HCT116 (cell line): ENCODE measurements at regions not wholly inside any gene's neighbourhood (a gene's known extent, or its start where the extent isn't known, plus 50 kb on each side); places are given as distances from the start of the nearest gene placed in this dataset.

ENCODE experiments used
- ATAC-seq: fragments of 200-7000 bp; cut with Tn5 transposase; 2 replicates; pipeline ENCODE4 v1.9.1; 2020; ENCODE audit warnings: mild to moderate bottlenecking, moderate library complexity
- BruUV-seq: library from RNA; stranded (reverse); fragments of 400-500 nt; replicated peaks from 2 replicates; lab custom pipeline; 2021; lab: Mats Ljungman, UMichigan
- CTCF ChIA-PET: fragments of 300-600 bp; sonication (Branson Sonifier 250); formaldehyde crosslinking; loops from one replicate; lab custom pipeline; 2021; ENCODE audit warnings: antibody characterized with exemption; lab: Charles Lee
- POLR2A ChIA-PET: fragments of 300-600, 350-600 bp; sonication (Branson Sonifier 250); formaldehyde crosslinking; loops from one replicate; lab custom pipeline; 2021; ENCODE audit warnings: antibody characterized with exemption; lab: Charles Lee
- RAD21 ChIA-PET, 2 experiments: fragments of 300-600 bp; sonication (Branson Sonifier 250); formaldehyde crosslinking; loops; one replicate each; lab custom pipeline; 2023; ENCODE audit warnings: low total read pairs in 2 of 2; ENCODE audit not compliant: uncharacterized antibody in 2 of 2, unreplicated experiment in 2 of 2, low non-redundant PET in 1 of 2; lab: Charles Lee
- DNase-seq: peaks from one replicate; pipeline ENCODE4 v3.0.0-alpha.2; 2010; ENCODE audit warnings: low read depth, low spot score
- H2AFZ ChIP-seq: fragments of 200-600 bp; shearing (Covaris generic), sonication (generic); 2 replicates; pipeline ENCODE4 v1.6.1; 2017; ENCODE audit warnings: low read depth, mixed run types, mixed read lengths, antibody characterized with exemption, low read length; ENCODE audit not compliant: poor library complexity, severe bottlenecking
- H3K27ac ChIP-seq: 2 replicates; pipeline ENCODE4 v1.5.1; 2012; ENCODE audit warnings: low read depth, low read length
- H3K27me3 ChIP-seq: fragments of 200-600 bp; sonication (generic); 2 replicates; pipeline ENCODE4 v1.6.1; 2016; ENCODE audit warnings: mixed run types, low read length, mixed read lengths; ENCODE audit not compliant: insufficient read depth
- H3K36me3 ChIP-seq, 2 experiments: fragments of 200-500 bp in 1 of 2; fragments of 200-600 bp in 1 of 2; sonication (Bioruptor generic) in 1 of 2; sonication (generic) in 1 of 2; 2 replicates each; pipeline versions ENCODE4 v1.5.1 to v1.6.1; 2014 to 2016; ENCODE audit warnings: low read length in 2 of 2, inconsistent platforms in 1 of 2, mixed read lengths in 1 of 2, mixed run types in 1 of 2; ENCODE audit not compliant: insufficient read depth in 2 of 2, control insufficient read depth in 1 of 2
- H3K4me1 ChIP-seq, 2 experiments: fragments of 200-600 bp in 1 of 2; sonication (generic) in 1 of 2; 2 replicates each; pipeline versions ENCODE4 v1.5.1 to v1.6.1; 2012 to 2017; ENCODE audit warnings: low read length in 2 of 2, inconsistent platforms in 1 of 2, mild to moderate bottlenecking in 1 of 2, mixed read lengths in 1 of 2, mixed run types in 1 of 2, moderate library complexity in 1 of 2; ENCODE audit not compliant: insufficient read depth in 2 of 2, control insufficient read depth in 1 of 2
- H3K4me2 ChIP-seq: fragments of 200-600 bp; sonication (generic); 2 replicates; pipeline ENCODE4 v1.6.1; 2017; ENCODE audit warnings: mixed run types, low read length, mixed read lengths
- H3K4me3 ChIP-seq, 2 experiments: fragments of 200-600 bp in 1 of 2; sonication (generic) in 1 of 2; replicated peaks in 1 of 2; 2 replicates each; pipeline ENCODE4 v1.5.1; 2011 to 2016; ENCODE audit warnings: low read length in 2 of 2, control low read depth in 1 of 2, low read depth in 1 of 2, mild to moderate bottlenecking in 1 of 2, mixed read lengths in 1 of 2, mixed run types in 1 of 2
- H3K79me2 ChIP-seq: fragments of 200-600 bp; sonication (generic); 2 replicates; pipeline ENCODE4 v1.6.1; 2017; ENCODE audit warnings: mild to moderate bottlenecking, mixed run types, low read length, moderate library complexity, mixed read lengths; ENCODE audit not compliant: insufficient read depth
- H3K9ac ChIP-seq: fragments of 200-600 bp; sonication (generic); 2 replicates; pipeline ENCODE4 v1.6.1; 2016; ENCODE audit warnings: low read length, mixed read lengths
- H3K9me2 ChIP-seq: fragments of 200-600 bp; sonication (generic), shearing (Covaris generic); 2 replicates; pipeline ENCODE4 v1.6.1; 2017; ENCODE audit warnings: mixed run types, mild to moderate bottlenecking, moderate library complexity; ENCODE audit not compliant: insufficient read depth
- H3K9me3 ChIP-seq, 2 experiments: fragments of 200-500 bp in 1 of 2; fragments of 200-600 bp in 1 of 2; sonication (Bioruptor generic) in 1 of 2; sonication (generic) in 1 of 2; 2 replicates each; pipeline ENCODE4 v1.6.1; 2014 to 2017; ENCODE audit warnings: low read length in 2 of 2, mixed read lengths in 2 of 2, inconsistent platforms in 1 of 2, low read depth in 1 of 2, mild to moderate bottlenecking in 1 of 2, mixed run types in 1 of 2, moderate library complexity in 1 of 2; ENCODE audit not compliant: control insufficient read depth in 1 of 2, insufficient read depth in 1 of 2
- H4K20me1 ChIP-seq: fragments of 200-600 bp; sonication (generic), shearing (Covaris generic); 2 replicates; pipeline ENCODE4 v1.6.1; 2017; ENCODE audit warnings: mixed run types, mild to moderate bottlenecking, moderate library complexity; ENCODE audit not compliant: insufficient read depth
- ATF3 ChIP-seq: IDR thresholded peaks from 2 replicates; pipeline ENCODE4 v1.6.1; 2012
- CBX3 ChIP-seq: IDR thresholded peaks from 2 replicates; pipeline ENCODE4 v1.6.1; 2012; ENCODE audit warnings: low read depth
- CTCF ChIP-seq, 3 experiments: fragments of 200-600 bp in 1 of 3; sonication (generic) in 1 of 3; IDR thresholded peaks in 2 of 3; conservative IDR thresholded peaks in 1 of 3; 2 replicates each; pipeline ENCODE4 v1.5.1; 2012 to 2017; ENCODE audit warnings: low read depth in 2 of 3, low read length in 2 of 3, antibody characterized with exemption in 1 of 3, borderline replicate concordance in 1 of 3, control low read depth in 1 of 3, mild to moderate bottlenecking in 1 of 3, mixed read lengths in 1 of 3, mixed run types in 1 of 3, moderate library complexity in 1 of 3; ENCODE audit not compliant: insufficient read depth in 1 of 3
- EGR1 ChIP-seq: IDR thresholded peaks from 2 replicates; pipeline ENCODE4 v1.6.1; 2012; ENCODE audit warnings: low read depth
- EZH2phosphoT487 ChIP-seq: fragments of 200-600 bp; IDR thresholded peaks from 2 replicates; pipeline ENCODE4 v1.6.1; 2018; ENCODE audit warnings: antibody characterized with exemption, borderline replicate concordance
- JUND ChIP-seq: IDR thresholded peaks from 2 replicates; pipeline ENCODE4 v1.6.1; 2012
- MAX ChIP-seq: IDR thresholded peaks from 2 replicates; pipeline ENCODE4 v1.6.1; 2012
- POLR2A ChIP-seq: IDR thresholded peaks from 2 replicates; pipeline ENCODE4 v1.7.0; 2011; ENCODE audit warnings: borderline replicate concordance; ENCODE audit not compliant: insufficient read depth, insufficient read length; ENCODE audit errors: extremely low read depth
- SIN3A ChIP-seq: IDR thresholded peaks from 2 replicates; pipeline ENCODE4 v1.6.1; 2012; ENCODE audit warnings: low read depth
- SP1 ChIP-seq: IDR thresholded peaks from 2 replicates; pipeline ENCODE4 v1.6.1; 2012; ENCODE audit warnings: low read depth
- SRF ChIP-seq: IDR thresholded peaks from 2 replicates; pipeline ENCODE4 v1.6.1; 2012; ENCODE audit warnings: low read depth
- YY1 ChIP-seq: IDR thresholded peaks from 2 replicates; pipeline ENCODE4 v1.6.1; 2011; ENCODE audit warnings: low read length, low read depth, moderate library complexity, mild to moderate bottlenecking; ENCODE audit not compliant: insufficient replicate concordance; ENCODE audit errors: extremely low read depth
- ZBTB33 ChIP-seq: IDR thresholded peaks from 2 replicates; pipeline ENCODE4 v1.6.1; 2011; ENCODE audit warnings: mild to moderate bottlenecking, low read length, moderate library complexity; ENCODE audit not compliant: insufficient replicate concordance; ENCODE audit errors: extremely low read depth
- intact Hi-C: fragments of 100-400 bp; cut with micrococcal nuclease; formaldehyde crosslinking; loops from 2 replicates; pipeline ENCODE4 v1.10.0; 2022

- H3K36me3 ChIP-seq = no peaks in the 10 kb centered on the region
- no peaks in the 10 kb centered on the region for H4K20me1 ChIP-seq
- DNase-seq (no peak), ATAC-seq (no peak)
- peaks cover 4 to 28% of the 10 kb centered on the region in 2 experiments; a peak in 2 of 4 replicates for H3K9me3 ChIP-seq
- no peak overlapping the region for H3K9ac ChIP-seq
- no peak overlapping the region for H2AFZ ChIP-seq
- no peaks in the 10 kb centered on the region for H3K27me3 ChIP-seq
- no peak overlapping the region for H3K4me3 ChIP-seq
- H3K4me2 ChIP-seq = no peak overlapping the region
- BruUV-seq = no TSS peak
- ChIA-PET RAD21 (no interaction called here), CTCF (no interaction called here), POLR2A (no interaction called here)
- H3K4me1 ChIP-seq = no peaks in the 10 kb centered on the region
- H3K79me2 ChIP-seq = no peaks in the 10 kb centered on the region
- H3K9me2 ChIP-seq = no peaks in the 10 kb centered on the region
- intact Hi-C loops = no loop called here
- H3K27ac ChIP-seq = no peak overlapping the region
- TF ChIP-seq JUND (no peak), SP1 (no peak), CBX3 (no peak), SRF (no peak), ZBTB33 (no peak), CTCF (IDR thresholded peaks at IDR 0.05 in 2 of 3, conservative IDR thresholded peaks at IDR 0.05 in 1 of 3; ENCODE audit: borderline replicate concordance in 1 of 3, insufficient read depth in 1 of 3, low read depth in 2 of 3, low read length in 2 of 3) (no peak), EGR1 (no peak), SIN3A (no peak), YY1 (no peak), POLR2A (no peak), MAX (no peak), ATF3 (no peak), EZH2phosphoT487 (no peak)
Observed at GRCh38 chr15:25238716-25239470, 199.9 kb downstream of the UBE3A start.
